ENCODE measurements at regions not wholly inside any gene's neighbourhood (a gene's known extent, or its start where the extent isn't known, plus 50 kb on each side); places are given as distances from the start of the nearest gene placed in this dataset.
"Not testable (repeated sequence)": the region's sequence is repeated elsewhere in the genome, so short reads cannot be mapped to it uniquely, and the experiment has no call there.

DNA sequence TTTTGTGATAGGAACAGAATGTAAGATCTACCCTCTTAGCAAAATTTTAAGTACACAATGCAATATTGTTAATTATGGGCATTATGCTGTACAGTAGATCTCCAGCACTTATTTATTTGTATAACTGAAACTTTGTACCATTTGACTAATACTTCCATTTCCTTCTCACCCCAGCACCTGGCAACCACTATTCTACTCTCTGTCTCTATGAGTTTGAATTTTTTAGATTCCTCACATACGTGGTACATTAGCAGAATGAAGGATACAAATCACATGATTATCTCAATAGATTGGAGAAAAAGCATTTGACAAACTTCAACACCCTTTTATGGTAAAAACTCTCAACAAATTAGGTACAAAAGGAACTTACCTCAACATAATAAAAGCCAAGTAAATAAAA is 90.3 kb upstream of the DLX6 start:
- DNase-seq (ENCODE audit: low read depth in 1 of 2, low spot score in 1 of 2): no peak
- in situ Hi-C loops (cut with HindIII; ENCODE audit: low pct_unique_long_range_greater_than_20kb, low sequenced_read_pairs): no loop called here
- no peak for TF ChIP-seq JUND (IDR thresholded peaks at IDR 0.05; ENCODE audit: low read depth)

DNA sequence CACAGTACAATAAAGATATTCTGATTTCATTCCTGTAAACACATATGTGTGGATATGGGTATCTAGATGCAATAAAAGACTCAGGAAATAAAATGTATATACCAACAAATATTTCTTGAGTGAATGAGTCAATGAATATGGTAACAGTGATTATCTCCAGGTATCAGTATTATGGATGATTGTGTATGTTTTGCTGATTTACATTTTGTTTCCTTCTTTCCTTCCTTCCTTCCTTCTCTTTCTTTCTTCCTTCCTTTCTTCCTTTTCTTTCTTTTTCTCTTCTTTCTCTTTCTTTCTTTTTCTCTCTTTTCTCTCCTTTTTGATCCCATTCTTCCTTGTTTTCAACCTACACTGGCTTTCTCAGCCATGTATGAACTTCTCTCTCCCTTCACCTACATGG is 85.3 kb upstream of the DLX6 start:
- no peak for TF ChIP-seq JUND (IDR thresholded peaks at IDR 0.05; ENCODE audit: low read depth)
- no peak for DNase-seq (ENCODE audit: low read depth in 1 of 2, low spot score in 1 of 2)
- in situ Hi-C loops (cut with HindIII; ENCODE audit: low pct_unique_long_range_greater_than_20kb, low sequenced_read_pairs): no loop called here

- in situ Hi-C loops (cut with HindIII; ENCODE audit: low pct_unique_long_range_greater_than_20kb, low sequenced_read_pairs): no loop called here
- DNase-seq (ENCODE audit: low read depth in 1 of 2, low spot score in 1 of 2): no peak
- no peak for TF ChIP-seq JUND (IDR thresholded peaks at IDR 0.05; ENCODE audit: low read depth)
These were observed 84.6 kb upstream of the DLX6 start for GRCh38 chr7:96920713-96921112.

DNA sequence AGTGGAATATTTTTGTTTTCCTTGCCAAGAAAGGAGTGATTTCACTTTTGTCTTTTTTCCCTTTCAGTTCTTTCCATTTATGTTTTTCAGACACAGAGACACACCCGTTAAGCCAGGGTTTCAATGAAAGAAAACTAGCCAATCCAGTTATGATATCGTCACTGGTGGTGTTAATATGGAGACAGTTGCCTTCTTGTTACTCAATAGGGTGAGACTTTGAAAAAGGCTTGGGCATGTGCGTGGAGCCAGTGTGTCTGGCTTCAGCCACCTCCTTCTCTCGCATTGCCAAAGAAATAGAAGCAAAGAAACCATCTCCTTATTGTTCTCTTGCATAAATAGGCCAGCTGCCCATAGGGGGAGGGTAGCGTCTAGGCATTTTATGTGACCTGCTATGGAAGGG is 84.1 kb upstream of the DLX6 start:
- no peak for TF ChIP-seq JUND (IDR thresholded peaks at IDR 0.05; ENCODE audit: low read depth)

GRCh38 chr7:96921771-96922170 is 83.6 kb upstream of the DLX6 start:
- DNase-seq (ENCODE audit: low read depth in 1 of 2, low spot score in 1 of 2): no peak
- TF ChIP-seq JUND (IDR thresholded peaks at IDR 0.05; ENCODE audit: low read depth): no peak
- in situ Hi-C loops (cut with HindIII; ENCODE audit: low pct_unique_long_range_greater_than_20kb, low sequenced_read_pairs): no loop called here

More for the DNA sequence above, 84.1 kb upstream of the DLX6 start:
- in situ Hi-C loops (cut with HindIII; ENCODE audit: low pct_unique_long_range_greater_than_20kb, low sequenced_read_pairs): no loop called here
- no peak for DNase-seq (ENCODE audit: low read depth in 1 of 2, low spot score in 1 of 2)

GRCh38 chr7:96923345-96923744 is 82.0 kb upstream of the DLX6 start:
- in situ Hi-C loops (cut with HindIII; ENCODE audit: low pct_unique_long_range_greater_than_20kb, low sequenced_read_pairs); DNase-seq (ENCODE audit: low read depth in 1 of 2, low spot score in 1 of 2): not testable (repeated sequence)

GRCh38 chr7:96927131-96927530 is 78.2 kb upstream of the DLX6 start:
- in situ Hi-C loops (cut with HindIII; ENCODE audit: low pct_unique_long_range_greater_than_20kb, low sequenced_read_pairs): no loop called here
- TF ChIP-seq JUND (IDR thresholded peaks at IDR 0.05; ENCODE audit: low read depth): no peak
- DNase-seq (ENCODE audit: low read depth in 1 of 2, low spot score in 1 of 2): no peak

DNA sequence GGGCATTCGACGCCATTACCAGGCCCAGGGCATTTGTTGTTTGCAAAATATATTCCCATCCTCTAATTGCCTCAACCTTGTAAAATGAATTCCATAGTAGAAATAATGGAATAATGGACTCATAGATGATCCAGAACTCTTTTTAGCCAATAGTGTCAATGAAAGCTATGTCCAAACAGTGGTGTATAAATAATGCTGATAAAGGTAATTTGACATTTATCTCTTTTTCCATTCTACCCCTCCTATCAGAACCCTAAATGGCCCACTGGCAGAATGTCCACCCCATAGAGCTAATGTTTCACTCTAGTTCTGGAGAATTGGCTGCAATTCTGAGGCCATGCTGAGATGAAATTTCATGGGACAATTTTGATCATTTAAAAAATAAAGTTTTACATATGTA is 76.4 kb upstream of the DLX6 start:
- DNase-seq (ENCODE audit: low read depth in 1 of 2, low spot score in 1 of 2): no peak
- no peak for TF ChIP-seq JUND (IDR thresholded peaks at IDR 0.05; ENCODE audit: low read depth)
- in situ Hi-C loops (cut with HindIII; ENCODE audit: low pct_unique_long_range_greater_than_20kb, low sequenced_read_pairs): no loop called here

DNA sequence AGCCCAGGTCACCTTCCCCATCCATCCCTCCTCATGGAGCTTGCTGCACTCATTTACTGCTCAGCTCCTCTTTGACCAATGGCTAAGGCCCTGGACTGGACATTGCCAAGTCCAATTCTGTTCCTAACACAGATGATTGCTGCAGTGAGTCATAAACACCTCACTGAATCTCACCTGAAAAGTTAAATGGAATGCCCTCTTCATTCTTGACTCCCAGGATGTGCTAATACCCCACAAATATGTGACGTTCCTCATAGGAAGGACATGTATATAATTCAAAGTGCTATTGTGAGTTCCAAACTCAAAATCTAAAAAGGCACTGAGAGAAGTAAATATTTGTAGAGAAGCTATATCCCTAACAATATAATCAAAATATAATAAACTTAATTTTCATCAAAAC is 73.5 kb upstream of the DLX6 start:
- in situ Hi-C loops (cut with HindIII; ENCODE audit: low pct_unique_long_range_greater_than_20kb, low sequenced_read_pairs): no loop called here
- DNase-seq (ENCODE audit: low read depth in 1 of 2, low spot score in 1 of 2): no peak
- no peak for TF ChIP-seq JUND (IDR thresholded peaks at IDR 0.05; ENCODE audit: low read depth)

- TF ChIP-seq JUND (IDR thresholded peaks at IDR 0.05; ENCODE audit: low read depth): no peak
- in situ Hi-C loops (cut with HindIII; ENCODE audit: low pct_unique_long_range_greater_than_20kb, low sequenced_read_pairs): no loop called here
- DNase-seq (ENCODE audit: low read depth in 1 of 2, low spot score in 1 of 2): no peak
These were observed 72.2 kb upstream of the DLX6 start for GRCh38 chr7:96933067-96933645.

GRCh38 chr7:96936621-96937020 is 68.7 kb upstream of the DLX6 start:
- TF ChIP-seq JUND (IDR thresholded peaks at IDR 0.05; ENCODE audit: low read depth): no peak
- in situ Hi-C loops (cut with HindIII; ENCODE audit: low pct_unique_long_range_greater_than_20kb, low sequenced_read_pairs): no loop called here
- DNase-seq (ENCODE audit: low read depth in 1 of 2, low spot score in 1 of 2): no peak

GRCh38 chr7:96942112-96942511 is 63.2 kb upstream of the DLX6 start:
- in situ Hi-C loops (cut with HindIII; ENCODE audit: low pct_unique_long_range_greater_than_20kb, low sequenced_read_pairs): no loop called here
- no peak for TF ChIP-seq JUND (IDR thresholded peaks at IDR 0.05; ENCODE audit: low read depth)
- no peak for DNase-seq (ENCODE audit: low read depth in 1 of 2, low spot score in 1 of 2)

GRCh38 chr7:96949766-96950165 is 55.6 kb upstream of the DLX6 start:
- TF ChIP-seq JUND (IDR thresholded peaks at IDR 0.05; ENCODE audit: low read depth): peak; percentile 40; the same call in 1 of the 2 replicates
- in situ Hi-C loops (cut with HindIII; ENCODE audit: low pct_unique_long_range_greater_than_20kb, low sequenced_read_pairs): no loop called here
- DNase-seq (ENCODE audit: low read depth in 1 of 2, low spot score in 1 of 2): peak; percentile 16 to 90

DNA sequence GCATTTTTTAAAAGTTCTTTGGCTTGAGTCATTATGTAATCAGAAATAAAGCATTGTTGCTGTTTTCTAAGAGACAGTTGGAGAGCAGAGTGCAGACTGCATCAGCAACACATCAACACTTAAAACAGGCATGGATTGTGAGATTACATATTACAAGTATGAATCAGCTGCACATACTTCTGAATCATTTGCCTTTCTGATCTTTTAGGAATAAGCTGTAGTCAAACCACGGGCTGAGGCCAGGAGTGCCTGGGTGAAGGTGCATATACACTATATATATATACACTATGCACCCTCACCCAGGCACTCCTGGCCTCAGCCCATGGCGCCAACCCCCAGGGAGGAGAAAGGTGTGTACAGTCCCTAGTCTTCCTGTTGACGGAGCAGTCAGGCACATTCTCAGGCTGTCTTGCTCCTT is 52.4 kb upstream of the DLX6 start:
- no peak for DNase-seq (ENCODE audit: low read depth in 1 of 2, low spot score in 1 of 2)
- in situ Hi-C loops (cut with HindIII; ENCODE audit: low pct_unique_long_range_greater_than_20kb, low sequenced_read_pairs): no loop called here
- TF ChIP-seq JUND (IDR thresholded peaks at IDR 0.05; ENCODE audit: low read depth): no peak
